GM12892 (cell line): ENCODE measurements at regions not wholly inside any gene's neighbourhood (a gene's known extent, or its start where the extent isn't known, plus 50 kb on each side); places are given as distances from the start of the nearest gene placed in this dataset.

Experiments used
- DNase-seq: peaks from one replicate; pipeline ENCODE4 v3.0.0; 2011; ENCODE audit not compliant: insufficient read length
- FAIRE-seq: peaks from 2 replicates; lab custom pipeline; 2011; peaks lifted over from hg19 to GRCh38; lab: Jason Lieb, UNC
- POLR2A ChIP-seq: IDR thresholded peaks from 2 replicates; pipeline ENCODE4 v1.6.1; 2011; ENCODE audit warnings: low read depth, low read length, control low read depth
- POLR2AphosphoS5 ChIP-seq: IDR thresholded peaks from 2 replicates; pipeline ENCODE4 v1.6.1; 2011; ENCODE audit warnings: low read depth, low read length, control low read depth
- TAF1 ChIP-seq: IDR thresholded peaks from 2 replicates; pipeline ENCODE4 v1.6.1; 2011; ENCODE audit warnings: low read depth, mild to moderate bottlenecking, control low read depth, low read length, borderline replicate concordance

DNA sequence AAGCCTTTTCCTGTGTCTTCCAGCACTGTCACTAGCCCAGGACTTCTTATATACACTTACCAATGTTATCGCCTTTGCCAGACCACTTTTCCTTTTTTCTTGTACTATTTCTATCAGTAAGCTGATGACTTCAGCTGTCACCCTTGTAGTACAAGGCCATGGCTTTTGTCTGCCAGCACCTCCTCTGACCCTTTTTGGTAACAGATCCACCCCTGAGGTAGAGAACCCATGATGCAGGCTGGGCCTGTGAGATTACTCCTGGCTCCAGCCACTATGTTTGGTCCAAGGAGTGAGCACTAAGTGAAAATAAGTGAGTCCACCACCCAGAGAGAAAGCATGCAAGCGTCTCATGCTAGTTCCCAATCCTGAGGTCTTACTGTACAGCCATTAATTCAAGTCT lies 406.7 kb downstream of the MLLT3 start:
- no peak for DNase-seq
- TF ChIP-seq TAF1 (no peak), POLR2A (no peak)
- FAIRE-seq: no peak

DNA sequence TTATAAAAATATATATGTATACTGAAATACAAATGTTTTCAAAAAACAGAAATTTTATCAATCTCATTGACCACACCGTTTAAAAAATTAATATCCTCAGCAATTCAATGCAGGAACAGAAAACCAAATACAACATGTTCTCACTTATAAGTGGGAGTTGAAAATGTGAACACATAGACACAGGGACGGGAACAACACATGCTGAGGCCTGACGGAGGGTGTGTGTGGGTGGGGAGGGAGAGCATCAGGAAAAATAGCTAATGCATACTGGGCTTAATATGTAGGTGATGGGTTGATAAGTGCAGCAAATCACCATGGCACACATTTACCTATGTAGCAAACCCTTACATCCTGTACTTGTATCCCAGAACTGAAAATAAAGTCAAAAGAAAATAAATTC lies 409.5 kb downstream of the MLLT3 start:
- FAIRE-seq (no peak), DNase-seq (no peak)
- TF ChIP-seq TAF1 (no peak), POLR2A (no peak), POLR2AphosphoS5 (no peak)

DNA sequence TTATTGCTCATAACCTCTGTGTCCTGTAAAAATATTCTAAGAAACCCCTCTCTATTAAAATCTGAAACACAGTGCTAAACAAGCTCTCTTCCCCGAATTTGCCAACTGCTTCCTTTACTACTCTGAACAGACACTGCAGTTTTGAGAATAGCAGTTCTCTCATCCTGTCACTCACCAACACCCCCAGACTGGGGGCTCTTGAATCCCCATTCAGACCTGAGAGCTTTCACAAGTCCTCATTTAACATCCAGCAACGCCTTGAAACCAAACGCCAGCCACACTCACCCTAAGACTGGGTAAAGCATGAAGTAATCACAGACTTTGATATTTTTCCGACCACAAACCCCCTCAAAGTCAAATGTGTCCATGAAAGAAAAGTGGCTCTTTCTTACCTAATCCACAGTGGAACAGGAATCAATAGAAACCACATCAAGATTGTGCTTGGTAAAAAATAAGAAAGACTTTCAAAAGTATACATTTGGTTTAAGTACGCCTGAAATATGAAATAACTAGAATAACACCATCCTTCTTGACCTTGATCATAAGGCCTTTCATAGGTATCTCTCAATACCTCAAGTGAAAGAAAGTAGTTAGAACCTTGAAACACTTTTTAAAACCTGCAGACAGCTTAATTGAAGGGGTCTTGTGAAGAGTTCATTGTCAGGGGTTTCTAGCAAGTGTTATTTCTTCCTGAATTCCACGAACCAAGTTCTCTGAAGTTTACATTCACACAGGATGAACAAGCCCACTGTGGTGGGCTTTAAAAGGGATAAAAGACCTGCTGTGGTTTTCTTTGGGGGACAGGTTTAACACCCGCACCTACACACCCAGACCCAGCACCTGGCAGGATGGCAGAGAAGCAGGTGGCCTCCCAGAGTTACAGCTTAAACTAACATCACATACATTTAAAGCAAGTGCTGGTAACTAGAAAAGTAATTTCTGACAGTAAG lies 412.6 kb downstream of the MLLT3 start:
- DNase-seq (no peak), FAIRE-seq (no peak)

DNA sequence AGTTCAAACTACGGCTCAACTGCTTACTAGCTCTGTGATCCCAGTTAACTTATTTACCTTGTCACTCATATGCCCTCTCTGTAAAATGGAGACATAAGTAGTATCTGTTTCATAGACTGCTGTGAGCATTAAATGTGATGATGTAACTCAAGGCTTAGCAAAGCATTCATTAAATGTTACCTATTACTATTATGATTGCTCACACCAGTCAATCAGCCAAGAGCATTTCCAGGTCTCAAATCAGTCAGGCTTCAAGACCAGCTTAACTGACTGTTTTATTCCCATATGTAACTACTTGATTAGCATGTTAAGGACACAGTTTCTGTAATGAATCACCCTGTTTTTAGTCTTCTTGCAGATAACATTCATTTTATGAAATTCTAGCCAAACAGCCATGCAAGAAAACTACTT lies 413.3 kb downstream of the MLLT3 start:
- DNase-seq: no peak
- TF ChIP-seq POLR2A: no peak
- TF ChIP-seq TAF1: no peak
- no peak for TF ChIP-seq POLR2AphosphoS5
- no peak for FAIRE-seq

More for the DNA sequence above, 412.6 kb downstream of the MLLT3 start:
- no peak for TF ChIP-seq POLR2A
- no peak for TF ChIP-seq POLR2AphosphoS5
- TF ChIP-seq TAF1: no peak

DNA sequence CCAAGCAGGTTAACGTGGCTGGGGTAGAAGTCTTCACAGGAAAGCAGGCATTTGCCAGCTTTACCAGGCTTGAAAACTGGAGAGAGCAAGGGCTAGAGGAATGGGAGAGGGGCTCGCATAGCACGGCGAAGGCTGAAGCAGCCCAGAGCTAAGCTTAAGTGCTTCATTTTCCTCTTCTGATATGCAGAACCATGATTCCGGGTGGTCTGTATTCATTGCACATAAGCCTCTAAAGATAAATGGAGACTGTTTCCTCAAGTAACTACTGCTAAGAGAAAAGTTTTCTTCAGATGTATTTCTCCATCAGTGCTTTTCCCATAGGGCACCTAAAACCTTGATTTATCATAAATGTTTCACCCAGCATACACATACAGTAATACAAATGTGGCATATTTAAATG lies 414.1 kb downstream of the MLLT3 start:
- no peak for DNase-seq
- no peak for TF ChIP-seq POLR2A
- no peak for TF ChIP-seq POLR2AphosphoS5
- TF ChIP-seq TAF1: no peak
- no peak for FAIRE-seq

DNA sequence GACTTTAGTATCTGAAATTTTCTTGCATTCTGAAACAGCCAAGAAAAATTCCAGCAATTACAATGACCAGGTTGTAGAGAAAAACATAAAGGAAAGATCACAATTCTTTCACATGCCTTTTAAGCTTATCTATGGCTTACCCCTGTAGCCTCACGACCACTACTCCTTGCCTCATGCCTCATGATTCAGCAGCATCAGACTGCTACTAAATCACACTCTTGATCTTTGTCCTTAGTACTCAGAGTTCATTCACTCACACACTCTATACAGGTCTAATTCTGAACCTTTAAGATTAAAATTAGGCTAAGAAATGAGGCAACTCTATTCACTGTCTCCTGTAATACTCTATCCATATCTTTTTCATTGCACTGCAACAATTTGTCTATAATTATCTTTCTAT lies 415.1 kb downstream of the MLLT3 start:
- TF ChIP-seq POLR2AphosphoS5: no peak
- TF ChIP-seq TAF1: no peak
- no peak for TF ChIP-seq POLR2A
- FAIRE-seq (no peak), DNase-seq (no peak)

DNA sequence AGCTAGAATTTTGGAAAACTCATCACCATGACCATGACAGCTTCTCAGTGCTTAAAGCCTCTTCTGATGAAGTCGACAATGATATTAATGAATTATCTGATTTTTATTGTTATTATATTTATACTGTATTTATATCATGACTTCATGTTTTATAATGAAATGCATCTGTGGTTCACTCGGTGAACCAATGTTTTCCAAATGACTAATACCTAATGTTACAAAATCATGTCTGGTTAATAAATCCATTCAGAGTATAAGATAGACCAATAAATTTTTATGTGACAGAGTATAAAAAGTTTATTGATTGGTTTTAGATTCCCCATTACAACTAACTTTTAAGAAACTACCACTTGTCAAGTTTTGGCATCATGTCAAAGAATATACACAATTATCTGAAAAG lies 416.5 kb downstream of the MLLT3 start:
- DNase-seq (no peak), FAIRE-seq (no peak)
- TF ChIP-seq POLR2AphosphoS5 (no peak), TAF1 (no peak), POLR2A (no peak)

DNA sequence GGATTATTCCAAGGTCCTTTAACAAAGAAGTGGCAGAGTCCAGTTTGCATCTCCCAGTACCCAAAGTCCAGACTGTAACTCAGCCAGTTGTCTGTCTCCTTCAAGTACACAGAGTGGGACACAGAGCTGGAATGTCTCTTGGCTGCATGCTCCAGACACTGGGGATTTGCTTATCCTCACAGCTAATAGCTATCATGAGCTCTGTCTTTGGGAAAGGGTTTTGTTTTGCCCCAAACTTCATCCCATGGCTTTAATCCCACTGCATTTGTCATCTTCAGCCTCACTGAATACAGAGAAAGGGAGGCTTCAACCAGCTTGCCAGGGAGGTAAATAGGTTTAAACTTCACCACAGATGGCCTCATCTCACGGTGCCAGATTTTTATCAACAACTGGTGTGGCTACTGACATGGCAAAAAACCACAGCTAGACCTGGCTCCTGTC lies 412.2 kb upstream of the SLC24A2 start:
- no peak for TF ChIP-seq POLR2A
- no peak for TF ChIP-seq POLR2AphosphoS5
- no peak for TF ChIP-seq TAF1
- FAIRE-seq (no peak), DNase-seq (no peak)

DNA sequence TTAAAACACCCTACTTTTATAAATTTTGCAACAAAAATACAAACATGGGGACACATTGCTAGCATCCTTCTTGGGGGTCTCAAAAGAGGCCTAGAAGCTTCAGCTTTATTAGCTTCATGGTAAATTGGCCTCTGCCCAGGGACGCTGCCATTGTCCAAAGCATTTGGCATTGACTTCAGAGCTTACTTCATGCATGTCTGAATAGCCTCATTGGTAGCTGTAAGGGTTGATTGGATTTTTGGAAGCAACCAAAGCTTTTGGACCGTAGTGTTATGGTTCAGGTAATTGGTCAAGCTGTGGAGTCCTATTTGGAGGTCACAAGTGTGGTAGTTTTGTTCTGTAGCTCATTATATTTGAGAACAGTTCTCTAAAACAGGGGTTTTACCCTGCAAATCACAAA lies 411.7 kb upstream of the SLC24A2 start:
- TF ChIP-seq POLR2A (no peak), POLR2AphosphoS5 (no peak), TAF1 (no peak)
- FAIRE-seq (no peak), DNase-seq (no peak)

DNA sequence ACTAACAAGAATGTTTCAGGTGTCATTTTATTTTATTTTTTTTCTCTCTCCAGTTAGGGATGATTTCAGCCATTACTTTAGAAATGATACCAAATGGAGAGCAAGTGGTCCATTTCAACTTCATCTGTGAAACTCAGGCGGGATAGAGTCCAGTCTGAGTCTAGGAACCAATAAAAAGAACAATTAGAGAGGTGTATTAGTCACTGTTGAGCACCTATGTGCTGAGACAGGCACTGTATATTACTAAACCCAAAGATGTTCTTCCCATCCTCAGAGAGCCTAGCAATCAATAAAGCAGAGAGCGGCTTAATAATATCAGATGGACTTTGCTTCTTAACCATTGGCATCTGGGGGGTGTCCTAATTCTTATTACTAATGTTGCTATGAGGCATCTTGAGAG lies 410.3 kb upstream of the SLC24A2 start:
- no peak for TF ChIP-seq POLR2AphosphoS5
- no peak for TF ChIP-seq POLR2A
- TF ChIP-seq TAF1: no peak
- DNase-seq: no peak
- FAIRE-seq: no peak

DNA sequence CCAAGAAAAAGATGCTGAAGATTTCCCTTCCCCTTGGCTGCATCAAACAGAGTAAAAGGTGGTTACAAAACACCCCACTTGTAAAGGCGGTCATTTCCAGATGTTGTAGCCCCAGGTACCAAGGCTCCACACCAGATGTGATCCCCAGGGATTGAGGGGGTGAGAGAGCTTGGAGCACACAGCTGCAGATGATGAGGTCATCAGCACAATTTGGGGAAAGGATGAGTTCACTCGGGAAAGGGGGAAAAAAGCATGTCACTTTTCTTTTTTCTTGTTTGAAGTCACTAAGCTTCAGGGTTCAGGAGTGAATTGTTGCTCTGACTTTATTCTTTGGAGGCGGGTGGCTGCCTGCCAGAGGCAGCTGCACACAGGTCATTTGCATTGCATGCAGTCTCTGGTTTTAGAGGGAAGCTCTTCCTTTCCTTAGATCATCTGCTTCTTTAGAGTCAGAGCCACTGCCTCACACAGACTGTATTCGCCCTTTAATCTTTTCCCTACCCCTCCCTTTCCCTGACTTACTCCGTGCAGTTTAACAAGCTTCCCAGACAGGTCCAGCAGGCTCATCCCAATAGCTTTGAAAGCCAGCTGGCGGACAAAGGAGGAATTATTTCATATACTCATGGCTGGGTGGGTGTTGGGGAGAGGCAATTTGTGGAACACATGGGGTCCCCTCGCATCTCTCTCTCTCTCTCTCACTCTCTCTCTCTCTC lies 409.3 kb upstream of the SLC24A2 start:
- no peak for TF ChIP-seq POLR2AphosphoS5
- no peak for TF ChIP-seq POLR2A
- TF ChIP-seq TAF1: no peak
- DNase-seq (no peak), FAIRE-seq (no peak)
